ENCODE measurements at regions not wholly inside any gene's neighbourhood (a gene's known extent, or its start where the extent isn't known, plus 50 kb on each side); places are given as distances from the start of the nearest gene placed in this dataset.

- Histone ChIP-seq H3K4me3 (ENCODE audit: low read depth in 2 of 2, low read length in 2 of 2) (no peak overlapping the region), H3K27me3 (ENCODE audit: control insufficient read depth, insufficient read depth, low read length) (no peaks in the 10 kb centered on the region), H3K4me1 (ENCODE audit: control insufficient read depth, insufficient read depth, low read length) (no peaks in the 10 kb centered on the region), H3K36me3 (ENCODE audit: control insufficient read depth, insufficient read depth, low read length) (no peaks in the 10 kb centered on the region), H3K27ac (ENCODE audit: low read length) (no peak overlapping the region), H3K9me3 (ENCODE audit: control insufficient read depth, insufficient read depth, low read depth, low read length) (no peaks in the 10 kb centered on the region)
- ChIA-PET POLR2A (no interaction called here), CTCF (no interaction called here)
- no TSS peak for BruUV-seq (replicated peaks)
- ATAC-seq, result no peak
- DNase-seq (ENCODE audit: low read depth, low spot score), result no peak
- TF ChIP-seq CTCF (IDR thresholded peaks at IDR 0.05) (no peak), POLR2AphosphoS5 (IDR thresholded peaks at IDR 0.05; ENCODE audit: low read depth, low read length) (no peak), REST (IDR thresholded peaks at IDR 0.05; ENCODE audit: insufficient read depth in 1 of 2, low read depth in 2 of 2, low read length in 1 of 2) (no peak), SIN3A (IDR thresholded peaks at IDR 0.05; ENCODE audit: borderline replicate concordance, insufficient read depth, low read depth, low read length) (no peak), TCF7L2 (IDR thresholded peaks at IDR 0.05; ENCODE audit: low read depth, low read length) (no peak)
- intact Hi-C loops (cut with micrococcal nuclease; ENCODE audit: unreplicated experiment), result no loop called here
- in situ Hi-C loops (cut with HindIII; ENCODE audit: low pct_unique_long_range_greater_than_20kb, low sequenced_read_pairs), result no loop called here
Measured at GRCh38 chrX:69379412-69379811, 124.7 kb upstream of the NALF2 start.

- no peak overlapping the region for H3K4me3 ChIP-seq (ENCODE audit: low read depth in 2 of 2, low read length in 2 of 2)
- no peak for TF ChIP-seq POLR2AphosphoS5 (IDR thresholded peaks at IDR 0.05; ENCODE audit: low read depth, low read length)
- no peak for TF ChIP-seq REST (IDR thresholded peaks at IDR 0.05; ENCODE audit: insufficient read depth in 1 of 2, low read depth in 2 of 2, low read length in 1 of 2)
- no peak for TF ChIP-seq CTCF (IDR thresholded peaks at IDR 0.05)
- TF ChIP-seq SIN3A (IDR thresholded peaks at IDR 0.05; ENCODE audit: borderline replicate concordance, insufficient read depth, low read depth, low read length), result no peak
- TF ChIP-seq TCF7L2 (IDR thresholded peaks at IDR 0.05; ENCODE audit: low read depth, low read length), result no peak
- ATAC-seq, result no peak
Measured at GRCh38 chrX:69374569-69374968, 129.6 kb upstream of the NALF2 start.

More at GRCh38 chrX:69374569-69374968, 129.6 kb upstream of the NALF2 start:
- DNase-seq (ENCODE audit: low read depth, low spot score), result no peak
- no peaks in the 10 kb centered on the region for H3K27me3 ChIP-seq (ENCODE audit: control insufficient read depth, insufficient read depth, low read length)
- no peak overlapping the region for H3K27ac ChIP-seq (ENCODE audit: low read length)
- intact Hi-C loops (cut with micrococcal nuclease; ENCODE audit: unreplicated experiment), result no loop called here
- H3K9me3 ChIP-seq (ENCODE audit: control insufficient read depth, insufficient read depth, low read depth, low read length), result no peaks in the 10 kb centered on the region
- no TSS peak for BruUV-seq (replicated peaks)
- no peaks in the 10 kb centered on the region for H3K4me1 ChIP-seq (ENCODE audit: control insufficient read depth, insufficient read depth, low read length)
- in situ Hi-C loops (cut with HindIII; ENCODE audit: low pct_unique_long_range_greater_than_20kb, low sequenced_read_pairs), result no loop called here
- POLR2A ChIA-PET, result interaction anchor here (0.7 kb wide), 1 partner anchor 18 kb away, joined by 4 read pairs; no protein-coding TSS in a partner anchor
- no peaks in the 10 kb centered on the region for H3K36me3 ChIP-seq (ENCODE audit: control insufficient read depth, insufficient read depth, low read length)
- CTCF ChIA-PET, result no interaction called here
